ENCODE measurements at regions not wholly inside any gene's neighbourhood (a gene's known extent, or its start where the extent isn't known, plus 50 kb on each side); places are given as distances from the start of the nearest gene placed in this dataset.
"Not testable (repeated sequence)": the region's sequence is repeated elsewhere in the genome, so short reads cannot be mapped to it uniquely, and the experiment has no call there.

- not testable (repeated sequence) for DNase-seq (ENCODE audit: low read depth in 4 of 4, low spot score in 3 of 4)
Observed at GRCh38 chr2:91497129-91498064, 2805.9 kb downstream of the RPIA start.

GRCh38 chr2:91498065-91498449 lies 2806.6 kb downstream of the RPIA start:
- not testable (repeated sequence) for DNase-seq (ENCODE audit: low read depth in 4 of 4, low spot score in 3 of 4)

GRCh38 chr2:91498513-91499250 lies 2807.2 kb downstream of the RPIA start:
- not testable (repeated sequence) for DNase-seq (ENCODE audit: low read depth in 4 of 4, low spot score in 3 of 4)

GRCh38 chr2:91499431-91500050 lies 2808.1 kb downstream of the RPIA start:
- not testable (repeated sequence) for DNase-seq (ENCODE audit: low read depth in 4 of 4, low spot score in 3 of 4)

GRCh38 chr2:91500246-91500977 lies 2808.9 kb downstream of the RPIA start:
- not testable (repeated sequence) for DNase-seq (ENCODE audit: low read depth in 4 of 4, low spot score in 3 of 4)

DNA sequence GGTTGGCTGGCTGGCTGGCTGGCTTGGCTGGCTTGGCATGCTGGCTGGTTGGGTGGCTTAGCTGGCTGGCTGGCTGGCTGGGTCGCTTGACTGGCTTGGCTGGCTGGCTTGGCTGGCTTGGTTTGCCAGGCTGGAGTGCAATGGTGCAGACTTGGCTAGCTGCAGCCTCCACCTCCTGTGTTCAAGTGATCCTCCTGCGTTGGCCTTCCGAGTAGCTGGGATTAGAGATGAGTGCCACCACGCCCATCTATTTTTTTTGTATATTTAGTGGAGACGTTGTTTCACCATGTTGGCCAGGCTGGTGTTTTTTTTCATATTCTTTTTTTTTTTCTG lies 2809.5 kb downstream of the RPIA start:
- DNase-seq (ENCODE audit: low read depth in 4 of 4, low spot score in 3 of 4) = not testable (repeated sequence)

- not testable (repeated sequence) for DNase-seq (ENCODE audit: low read depth in 4 of 4, low spot score in 3 of 4)
Observed at GRCh38 chr2:91501481-91502080, 2810.1 kb downstream of the RPIA start.

DNA sequence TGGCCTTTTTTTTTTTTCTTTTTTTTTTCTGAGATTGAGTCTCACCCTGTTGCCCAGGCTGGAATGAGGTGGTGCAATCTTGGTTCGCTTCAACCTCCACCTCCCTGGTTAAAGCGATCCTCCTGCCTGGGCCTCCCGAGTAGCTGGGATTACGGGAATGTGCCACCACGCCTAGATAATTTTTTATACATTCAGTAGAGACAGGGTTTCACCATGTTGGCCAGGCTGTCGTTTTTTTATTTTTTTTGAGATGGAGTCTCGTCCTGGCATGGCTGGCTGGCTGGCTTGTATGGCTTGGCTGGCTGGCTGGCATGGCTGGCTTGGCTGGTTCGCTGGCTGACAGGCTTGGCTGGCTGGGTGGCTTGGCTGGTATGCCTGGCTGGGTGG lies 2812.1 kb downstream of the RPIA start:
- not testable (repeated sequence) for DNase-seq (ENCODE audit: low read depth in 4 of 4, low spot score in 3 of 4)

- DNase-seq (ENCODE audit: low read depth in 4 of 4, low spot score in 3 of 4) = not testable (repeated sequence)
Observed at GRCh38 chr2:91503959-91504741, 2812.7 kb downstream of the RPIA start.

DNA sequence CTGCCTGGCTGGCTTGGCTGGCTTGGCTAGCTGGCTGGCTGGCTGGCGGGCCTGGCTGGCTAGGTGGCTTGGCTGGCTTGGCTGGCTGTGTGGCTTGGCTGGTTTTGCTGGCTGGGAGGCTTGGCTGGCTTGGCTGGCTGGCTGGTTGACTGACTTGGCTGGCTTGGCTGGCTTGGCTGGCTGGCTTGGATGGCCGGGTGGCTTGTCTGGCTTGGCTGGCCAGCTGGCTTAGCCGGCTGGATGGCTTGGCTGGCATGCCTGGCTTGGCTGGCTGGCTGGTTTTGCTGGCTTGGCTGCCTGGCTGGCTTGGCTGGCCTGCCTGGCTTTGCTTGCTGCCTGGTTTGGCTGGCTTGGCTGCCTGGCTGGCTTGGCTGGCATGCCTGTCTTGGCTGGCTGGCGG lies 2817.3 kb downstream of the RPIA start:
- DNase-seq (ENCODE audit: low read depth in 4 of 4, low spot score in 3 of 4) = not testable (repeated sequence)

GRCh38 chr2:91509276-91509675 lies 2817.8 kb downstream of the RPIA start:
- DNase-seq (ENCODE audit: low read depth in 4 of 4, low spot score in 3 of 4) = not testable (repeated sequence)

GRCh38 chr2:91511166-91511565 lies 2819.7 kb downstream of the RPIA start:
- not testable (repeated sequence) for DNase-seq (ENCODE audit: low read depth in 4 of 4, low spot score in 3 of 4)

DNA sequence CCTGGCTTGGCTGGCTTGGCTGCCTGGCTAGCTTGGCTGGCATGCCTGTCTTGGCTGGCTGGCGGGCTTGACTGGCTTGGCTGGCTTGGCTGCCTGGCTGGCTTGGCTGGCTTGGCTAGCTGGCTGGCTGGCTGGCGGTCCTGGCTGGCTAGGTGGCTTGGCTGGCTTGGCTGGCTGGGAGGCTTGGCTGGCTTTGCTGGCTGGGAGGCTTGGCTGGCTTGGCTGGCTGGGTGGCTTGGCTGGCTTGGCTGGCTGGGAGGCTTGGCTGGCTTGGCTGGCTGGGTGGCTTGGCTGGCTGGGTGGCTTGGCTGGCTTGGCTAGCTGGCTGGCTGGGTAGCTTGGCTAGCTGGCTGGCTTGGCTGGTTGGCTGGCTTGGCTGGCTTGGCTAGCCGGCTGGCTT lies 2824.5 kb downstream of the RPIA start:
- DNase-seq (ENCODE audit: low read depth in 4 of 4, low spot score in 3 of 4) = not testable (repeated sequence)

DNA sequence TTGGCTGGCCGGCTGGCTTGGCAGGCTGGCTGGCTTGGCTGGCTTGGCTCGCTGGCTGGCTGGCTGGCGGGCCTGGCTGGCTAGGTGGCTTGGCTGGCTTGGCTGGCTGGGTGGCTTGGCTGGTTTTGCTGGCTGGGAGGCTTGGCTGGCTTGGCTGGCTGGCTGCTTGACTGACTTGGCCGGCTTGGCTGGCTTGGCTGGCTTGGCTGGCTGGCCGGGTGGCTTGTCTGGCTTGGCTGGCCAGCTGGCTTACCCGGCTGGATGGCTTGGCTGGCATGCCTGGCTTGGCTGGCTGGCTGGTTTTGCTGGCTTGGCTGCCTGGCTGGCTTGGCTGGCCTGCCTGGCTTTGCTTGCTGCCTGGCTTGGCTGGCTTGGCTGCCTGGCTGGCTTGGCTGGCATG lies 2825.2 kb downstream of the RPIA start:
- DNase-seq (ENCODE audit: low read depth in 4 of 4, low spot score in 3 of 4) = not testable (repeated sequence)

- DNase-seq (ENCODE audit: low read depth in 4 of 4, low spot score in 3 of 4) = not testable (repeated sequence)
Observed at GRCh38 chr2:91517846-91518245, 2826.4 kb downstream of the RPIA start.

GRCh38 chr2:91518361-91518981 lies 2827.0 kb downstream of the RPIA start:
- not testable (repeated sequence) for DNase-seq (ENCODE audit: low read depth in 4 of 4, low spot score in 3 of 4)

DNA sequence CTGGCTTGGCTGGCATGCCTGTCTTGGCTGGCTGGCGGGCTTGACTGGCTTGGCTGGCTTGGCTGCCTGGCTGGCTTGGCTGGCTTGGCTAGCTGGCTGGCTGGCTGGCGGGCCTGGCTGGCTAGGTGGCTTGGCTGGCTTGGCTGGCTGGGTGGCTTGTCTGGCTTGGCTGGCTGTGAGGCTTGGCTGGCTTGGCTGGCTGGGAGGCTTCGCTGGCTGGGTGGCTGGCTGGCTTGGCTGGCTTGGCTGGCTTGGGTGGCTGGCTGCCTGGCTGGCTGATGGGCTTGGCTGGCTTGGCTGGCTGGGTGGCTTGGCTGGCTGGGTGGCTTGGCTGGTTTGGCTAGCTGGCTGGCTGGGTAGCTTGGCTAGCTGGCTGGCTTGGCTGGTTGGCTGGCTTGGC lies 2827.9 kb downstream of the RPIA start:
- DNase-seq (ENCODE audit: low read depth in 4 of 4, low spot score in 3 of 4) = not testable (repeated sequence)

DNA sequence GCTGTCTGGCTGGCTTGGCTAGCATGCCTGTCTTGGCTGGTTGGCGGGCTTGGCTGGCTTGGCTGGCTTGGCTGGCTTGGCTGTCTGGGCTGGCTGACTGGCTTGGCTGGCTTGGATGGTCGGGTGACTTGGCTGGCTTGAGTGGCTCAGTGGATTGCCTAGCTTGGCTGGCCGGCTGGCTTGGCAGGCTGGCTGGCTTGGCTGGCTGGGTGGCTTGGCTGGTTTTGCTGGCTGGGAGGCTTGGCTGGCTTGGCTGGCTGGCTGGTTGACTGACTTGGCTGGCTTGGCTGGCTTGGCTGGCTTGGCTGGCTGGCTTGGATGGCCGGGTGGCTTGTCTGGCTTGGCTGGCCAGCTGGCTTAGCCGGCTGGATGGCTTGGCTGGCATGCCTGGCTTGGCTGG lies 2828.4 kb downstream of the RPIA start:
- not testable (repeated sequence) for DNase-seq (ENCODE audit: low read depth in 4 of 4, low spot score in 3 of 4)

DNA sequence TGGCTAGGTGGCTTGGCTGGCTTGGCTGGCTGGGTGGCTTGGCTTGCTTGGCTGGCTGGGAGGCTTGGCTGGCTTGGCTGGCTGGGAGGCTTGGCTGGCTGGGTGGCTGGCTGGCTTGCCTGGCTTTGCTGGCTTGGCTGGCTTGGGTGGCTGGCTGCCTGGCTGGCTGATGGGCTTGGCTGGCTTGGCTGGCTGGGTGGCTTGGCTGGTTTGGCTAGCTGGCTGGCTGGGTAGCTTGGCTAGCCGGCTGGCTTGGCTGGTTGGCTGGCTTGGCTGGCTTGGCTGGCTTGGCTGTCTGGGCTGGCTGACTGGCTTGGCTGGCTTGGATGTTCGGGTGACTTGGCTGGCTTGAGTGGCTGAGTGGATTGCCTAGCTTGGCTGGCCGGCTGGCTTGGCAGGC lies 2829.1 kb downstream of the RPIA start:
- DNase-seq (ENCODE audit: low read depth in 4 of 4, low spot score in 3 of 4) = not testable (repeated sequence)
